HEK293T (cell line): ENCODE measurements at regions not wholly inside any gene's neighbourhood (a gene's known extent, or its start where the extent isn't known, plus 50 kb on each side); places are given as distances from the start of the nearest gene placed in this dataset.

ENCODE experiments used
- CTCF ChIA-PET: fragments of 350-600 bp; formaldehyde crosslinking; extraction: SDS; loops from one replicate; lab custom pipeline; 2021; ENCODE audit warnings: antibody characterized with exemption, inconsistent platforms; lab: Yijun Ruan, JAX
- POLR2A ChIA-PET: fragments of 350-600 bp; formaldehyde crosslinking; extraction: SDS; loops from one replicate; lab custom pipeline; 2020; ENCODE audit warnings: antibody characterized with exemption, inconsistent platforms; lab: Yijun Ruan, JAX
- DNase-seq: peaks from one replicate; pipeline ENCODE4 v3.0.0; 2012; ENCODE audit warnings: mixed read lengths; ENCODE audit errors: extremely low spot score
- ARNT ChIP-seq: fragments of 450-650 bp; IDR thresholded peaks from 2 replicates; pipeline ENCODE4 v1.6.1; 2017; ENCODE audit warnings: mild to moderate bottlenecking
- BHLHE40 ChIP-seq: fragments of 450-650 bp; IDR thresholded peaks from 2 replicates; pipeline ENCODE4 v1.6.1; 2016; ENCODE audit warnings: mild to moderate bottlenecking, moderate library complexity, borderline replicate concordance
- CTBP1 ChIP-seq: fragments of 450-650 bp; IDR thresholded peaks from 2 replicates; pipeline ENCODE4 v1.6.1; 2016; ENCODE audit warnings: borderline replicate concordance
- ELF4 ChIP-seq: fragments of 450-650 bp; IDR thresholded peaks from 2 replicates; pipeline ENCODE4 v1.6.1; 2017; ENCODE audit warnings: antibody characterized with exemption
- FOXA1 ChIP-seq: fragments of 450-650 bp; IDR thresholded peaks from 2 replicates; pipeline ENCODE4 v1.6.1; 2016; ENCODE audit warnings: mild to moderate bottlenecking
- FOXK2 ChIP-seq: fragments of 450-650 bp; IDR thresholded peaks from 2 replicates; pipeline ENCODE4 v1.6.1; 2016; ENCODE audit warnings: mild to moderate bottlenecking
- FOXM1 ChIP-seq: fragments of 450-650 bp; IDR thresholded peaks from 2 replicates; pipeline ENCODE4 v1.6.1; 2017; ENCODE audit warnings: mild to moderate bottlenecking, borderline replicate concordance
- HDGF ChIP-seq: fragments of 450-650 bp; IDR thresholded peaks from 2 replicates; pipeline ENCODE4 v1.6.1; 2017; ENCODE audit warnings: antibody characterized with exemption, borderline replicate concordance
- L3MBTL2 ChIP-seq: fragments of 450-650 bp; conservative IDR thresholded peaks from 2 replicates; pipeline ENCODE4 v1.6.1; 2016; ENCODE audit warnings: mild to moderate bottlenecking
- LEF1 ChIP-seq: fragments of 450-650 bp; IDR thresholded peaks from 2 replicates; pipeline ENCODE4 v1.6.1; 2017; ENCODE audit warnings: mild to moderate bottlenecking, borderline replicate concordance
- NFRKB ChIP-seq: fragments of 450-650 bp; IDR thresholded peaks from 2 replicates; pipeline ENCODE4 v1.6.1; 2016; ENCODE audit warnings: mild to moderate bottlenecking, moderate library complexity
- SP1 ChIP-seq: fragments of 450-650 bp; IDR thresholded peaks from 2 replicates; pipeline ENCODE4 v1.6.1; 2017
- SUZ12 ChIP-seq: fragments of 450-650 bp; IDR thresholded peaks from 2 replicates; pipeline ENCODE4 v1.6.1; 2016; ENCODE audit warnings: mild to moderate bottlenecking
- TARDBP ChIP-seq: fragments of 450-650 bp; IDR thresholded peaks from 2 replicates; pipeline ENCODE4 v1.6.1; 2016
- ZNF384 ChIP-seq: fragments of 450-650 bp; IDR thresholded peaks from 2 replicates; pipeline ENCODE4 v1.6.1; 2016
- TF ChIP-seq, protein P1 (sequence below): fragments of 450-650 bp; IDR thresholded peaks from 2 replicates; pipeline ENCODE4 v1.6.1; 2016

DNA sequence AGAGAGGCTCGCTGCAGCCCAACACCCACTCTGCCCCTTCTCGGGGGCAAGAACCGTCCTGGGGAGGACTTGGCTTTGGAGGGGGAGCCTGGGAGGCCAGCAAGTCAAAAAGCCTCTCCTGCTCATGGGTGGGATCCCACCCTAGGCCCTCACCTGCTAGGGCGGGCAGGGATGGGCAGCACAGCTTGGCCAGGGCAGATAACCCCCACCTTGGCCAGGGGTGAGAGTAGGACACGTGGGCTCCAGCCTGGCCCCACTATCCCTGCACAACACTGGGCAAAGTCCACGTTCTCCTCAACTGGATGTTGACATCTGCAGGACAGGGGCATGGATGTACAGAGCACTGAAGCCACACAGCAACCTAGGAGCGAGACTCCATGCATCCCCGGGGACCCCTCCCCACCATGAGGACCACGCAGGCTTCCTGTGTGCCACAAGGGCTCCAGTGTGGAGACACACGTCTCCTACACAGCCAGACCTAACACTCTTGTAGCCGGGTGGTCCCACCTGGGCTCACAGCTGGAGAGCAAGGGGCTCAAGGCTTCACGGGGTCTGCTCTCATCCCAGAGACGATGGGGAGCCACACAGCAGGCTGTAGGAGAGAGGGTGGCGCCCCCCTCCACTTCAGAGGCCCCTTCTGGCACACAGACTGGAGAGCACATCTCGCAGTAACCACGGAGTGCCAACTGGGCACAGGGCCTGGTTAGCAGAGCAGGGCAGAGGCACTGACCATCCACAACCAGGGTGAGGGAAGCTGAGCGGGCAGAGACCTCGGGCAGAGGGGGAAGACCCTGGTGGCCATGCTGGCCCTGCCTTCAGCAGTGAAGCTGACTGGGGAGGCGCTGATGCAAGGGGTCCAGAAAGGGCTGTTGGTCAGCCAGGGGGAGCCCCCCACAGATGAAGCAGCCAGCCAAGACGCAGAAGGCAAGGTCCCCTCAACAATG is 171.1 kb downstream of the CRYBB2 start:
- CTCF ChIA-PET: no interaction called here
- POLR2A ChIA-PET: no interaction called here
- TF ChIP-seq BHLHE40: no peak
- TF ChIP-seq FOXA1: no peak
- no peak for TF ChIP-seq NFRKB
- TF ChIP-seq TARDBP: no peak
- no peak for TF ChIP-seq SUZ12
- no peak for TF ChIP-seq FOXK2
- no peak for TF ChIP-seq ARNT
- no peak for TF ChIP-seq L3MBTL2
- TF ChIP-seq FOXM1: no peak
- no peak for TF ChIP-seq LEF1
- TF ChIP-seq, protein P1, sequence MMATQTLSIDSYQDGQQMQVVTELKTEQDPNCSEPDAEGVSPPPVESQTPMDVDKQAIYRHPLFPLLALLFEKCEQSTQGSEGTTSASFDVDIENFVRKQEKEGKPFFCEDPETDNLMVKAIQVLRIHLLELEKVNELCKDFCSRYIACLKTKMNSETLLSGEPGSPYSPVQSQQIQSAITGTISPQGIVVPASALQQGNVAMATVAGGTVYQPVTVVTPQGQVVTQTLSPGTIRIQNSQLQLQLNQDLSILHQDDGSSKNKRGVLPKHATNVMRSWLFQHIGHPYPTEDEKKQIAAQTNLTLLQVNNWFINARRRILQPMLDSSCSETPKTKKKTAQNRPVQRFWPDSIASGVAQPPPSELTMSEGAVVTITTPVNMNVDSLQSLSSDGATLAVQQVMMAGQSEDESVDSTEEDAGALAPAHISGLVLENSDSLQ: no peak
- DNase-seq: no peak

DNA sequence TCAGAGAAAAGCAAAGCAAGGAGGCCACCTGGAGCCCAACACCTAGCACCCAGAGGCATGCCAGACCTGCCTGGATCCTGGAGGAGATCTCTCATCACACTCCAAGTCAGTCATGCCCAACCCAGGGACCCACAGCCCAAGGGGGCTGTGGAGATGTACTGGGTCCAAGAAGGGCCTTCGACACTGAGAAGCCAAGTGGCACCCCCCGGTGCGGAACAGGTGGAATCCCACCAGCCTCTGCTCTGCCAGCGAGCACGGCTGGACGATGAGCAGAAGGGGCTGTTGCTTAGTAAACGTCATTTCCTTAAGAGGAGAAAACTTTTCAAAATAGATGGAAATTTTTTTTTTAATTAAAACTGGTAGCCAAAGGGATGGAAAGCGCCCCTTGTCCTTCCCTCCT is 171.9 kb upstream of the GRK3 start:
- ChIA-PET POLR2A (no interaction called here), CTCF (no interaction called here)
- no peak for DNase-seq
- TF ChIP-seq CTBP1: no peak
- TF ChIP-seq SUZ12: no peak
- TF ChIP-seq FOXK2: no peak
- TF ChIP-seq BHLHE40: no peak
- no peak for TF ChIP-seq FOXA1
- TF ChIP-seq TARDBP: no peak
- TF ChIP-seq ELF4: no peak
- TF ChIP-seq NFRKB: no peak
- TF ChIP-seq LEF1: no peak
- no peak for TF ChIP-seq HDGF
- TF ChIP-seq SP1: no peak
- TF ChIP-seq ARNT: no peak
- no peak for TF ChIP-seq FOXM1
- TF ChIP-seq ZNF384: no peak
- TF ChIP-seq, protein P1: no peak
- TF ChIP-seq L3MBTL2: no peak

DNA sequence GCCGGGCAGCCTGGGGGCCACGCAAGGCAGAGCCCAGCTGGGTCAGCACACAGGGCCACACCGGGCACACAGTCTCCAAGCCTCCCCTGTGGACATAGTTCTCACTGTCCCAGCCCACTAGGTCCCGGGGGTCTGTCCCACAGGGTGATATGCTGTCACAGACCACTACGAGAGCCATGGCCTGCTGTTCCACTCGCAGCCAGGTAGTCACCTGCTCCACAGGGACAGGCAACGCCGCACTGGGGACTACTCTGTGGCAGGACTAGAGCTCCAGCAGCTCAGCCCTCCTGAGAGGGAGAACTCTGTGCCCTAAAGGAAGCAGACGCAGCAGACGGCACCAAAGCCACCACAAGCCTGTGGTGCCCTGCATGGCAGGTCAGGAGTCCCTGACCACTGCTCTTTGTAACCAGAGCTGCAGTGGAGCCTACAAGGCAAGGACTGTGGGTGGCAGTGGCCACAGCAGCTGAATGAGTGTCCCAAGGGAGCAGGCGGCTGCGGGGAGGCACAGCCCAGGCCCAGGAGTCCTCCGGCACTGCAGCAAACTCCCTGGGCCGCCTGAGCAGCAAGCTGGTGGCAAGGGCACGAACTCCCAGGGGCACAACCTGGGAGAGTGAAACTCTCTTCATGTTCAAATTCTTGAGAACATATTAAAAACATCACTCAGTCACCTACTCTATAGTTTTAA is 171.2 kb upstream of the GRK3 start:
- CTCF ChIA-PET: no interaction called here
- POLR2A ChIA-PET: no interaction called here

GRCh38 chr22:25395468-25395867 is 169.0 kb upstream of the GRK3 start:
- ChIA-PET CTCF (no interaction called here), POLR2A (no interaction called here)
- DNase-seq: no peak
- TF ChIP-seq ZNF384 (no peak), ARNT (no peak), NFRKB (no peak), FOXK2 (no peak), HDGF (no peak), BHLHE40 (no peak), SP1 (no peak), CTBP1 (no peak), SUZ12 (no peak), FOXM1 (no peak), L3MBTL2 (no peak)

More for the DNA sequence above, 171.2 kb upstream of the GRK3 start:
- no peak for DNase-seq
- no peak for TF ChIP-seq LEF1
- TF ChIP-seq FOXM1: no peak
- TF ChIP-seq TARDBP: no peak
- TF ChIP-seq NFRKB: no peak
- TF ChIP-seq CTBP1: no peak
- no peak for TF ChIP-seq ELF4
- no peak for TF ChIP-seq SUZ12
- no peak for TF ChIP-seq FOXA1
- TF ChIP-seq FOXK2: no peak
- no peak for TF ChIP-seq BHLHE40
- no peak for TF ChIP-seq ARNT
- TF ChIP-seq L3MBTL2: no peak
- no peak for TF ChIP-seq ZNF384
- TF ChIP-seq, protein P1: no peak
- TF ChIP-seq HDGF: no peak
- TF ChIP-seq SP1: no peak

DNA sequence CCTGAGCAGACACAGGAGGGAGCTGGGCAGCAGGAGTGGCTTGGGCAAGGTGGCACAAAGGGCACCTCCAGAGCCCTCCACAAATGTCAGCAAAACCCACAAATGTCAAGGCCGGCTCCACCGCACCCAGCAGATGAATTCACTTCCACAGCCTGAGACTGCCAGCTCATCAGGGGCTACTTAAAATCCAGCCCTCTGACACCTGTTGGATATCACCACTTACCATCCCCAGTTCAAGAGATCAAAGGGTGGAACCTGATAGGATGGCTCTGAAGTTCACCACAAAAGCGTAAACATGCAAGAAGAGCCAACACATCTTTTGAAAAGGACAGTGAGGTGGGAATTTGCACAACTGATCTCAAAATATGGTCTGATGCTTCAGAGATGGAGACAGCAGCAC is 168.6 kb upstream of the GRK3 start:
- TF ChIP-seq HDGF: no peak
- no peak for TF ChIP-seq TARDBP
- TF ChIP-seq SP1: no peak
- TF ChIP-seq ELF4: no peak
- no peak for TF ChIP-seq L3MBTL2
- TF ChIP-seq FOXA1: no peak
- no peak for TF ChIP-seq FOXK2
- TF ChIP-seq BHLHE40: no peak
- TF ChIP-seq NFRKB: no peak
- no peak for TF ChIP-seq ARNT
- TF ChIP-seq, protein P1: no peak
- no peak for TF ChIP-seq SUZ12
- no peak for TF ChIP-seq CTBP1
- TF ChIP-seq ZNF384: no peak
- TF ChIP-seq FOXM1: no peak
- no peak for TF ChIP-seq LEF1
- ChIA-PET POLR2A (no interaction called here), CTCF (no interaction called here)
- no peak for DNase-seq
